Fibroblast of mammary gland (primary cell): ENCODE measurements at regions not wholly inside any gene's neighbourhood (a gene's known extent, or its start where the extent isn't known, plus 50 kb on each side); places are given as distances from the start of the nearest gene placed in this dataset.
"Not testable (repeated sequence)": the region's sequence is repeated elsewhere in the genome, so short reads cannot be mapped to it uniquely, and the experiment has no call there.

Experiments
- DNase-seq: peaks from one replicate; pipeline ENCODE4 v3.0.0-alpha.2; 2010; ENCODE audit warnings: low read depth
- H3K4me3 ChIP-seq: 2 replicates; pipeline ENCODE4 v1.5.1; 2011; ENCODE audit warnings: low read depth, mild to moderate bottlenecking, low read length, moderate library complexity; ENCODE audit not compliant: control insufficient read depth
- TF ChIP-seq, protein P1 (sequence below): conservative IDR thresholded peaks from 2 replicates; pipeline ENCODE4 v1.5.1; 2011; ENCODE audit warnings: low read depth, low read length, inconsistent platforms; ENCODE audit not compliant: control insufficient read depth, insufficient read depth

DNA sequence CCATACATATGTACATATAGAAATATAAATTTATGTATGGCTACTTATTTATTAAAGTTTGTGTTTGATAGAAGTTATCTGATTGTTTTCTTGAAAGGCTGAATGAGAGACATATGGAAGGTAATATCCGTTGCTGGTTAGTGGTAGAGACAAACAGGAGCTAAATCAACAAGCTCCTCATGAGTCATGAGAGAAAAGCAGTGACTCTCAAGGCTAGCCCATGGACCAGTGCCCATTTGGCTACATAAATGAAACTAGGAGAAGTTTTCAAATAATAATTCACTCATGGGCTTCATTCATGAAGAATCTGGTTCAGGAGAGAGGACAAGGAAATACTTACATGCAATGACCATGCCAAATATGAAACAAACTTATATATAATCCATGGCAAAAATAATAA lies 504.5 kb upstream of the ITGA1 start:
- TF ChIP-seq, protein P1, sequence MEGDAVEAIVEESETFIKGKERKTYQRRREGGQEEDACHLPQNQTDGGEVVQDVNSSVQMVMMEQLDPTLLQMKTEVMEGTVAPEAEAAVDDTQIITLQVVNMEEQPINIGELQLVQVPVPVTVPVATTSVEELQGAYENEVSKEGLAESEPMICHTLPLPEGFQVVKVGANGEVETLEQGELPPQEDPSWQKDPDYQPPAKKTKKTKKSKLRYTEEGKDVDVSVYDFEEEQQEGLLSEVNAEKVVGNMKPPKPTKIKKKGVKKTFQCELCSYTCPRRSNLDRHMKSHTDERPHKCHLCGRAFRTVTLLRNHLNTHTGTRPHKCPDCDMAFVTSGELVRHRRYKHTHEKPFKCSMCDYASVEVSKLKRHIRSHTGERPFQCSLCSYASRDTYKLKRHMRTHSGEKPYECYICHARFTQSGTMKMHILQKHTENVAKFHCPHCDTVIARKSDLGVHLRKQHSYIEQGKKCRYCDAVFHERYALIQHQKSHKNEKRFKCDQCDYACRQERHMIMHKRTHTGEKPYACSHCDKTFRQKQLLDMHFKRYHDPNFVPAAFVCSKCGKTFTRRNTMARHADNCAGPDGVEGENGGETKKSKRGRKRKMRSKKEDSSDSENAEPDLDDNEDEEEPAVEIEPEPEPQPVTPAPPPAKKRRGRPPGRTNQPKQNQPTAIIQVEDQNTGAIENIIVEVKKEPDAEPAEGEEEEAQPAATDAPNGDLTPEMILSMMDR, result no peak
- DNase-seq, result no peak
- H3K4me3 ChIP-seq, result no peak overlapping the region

DNA sequence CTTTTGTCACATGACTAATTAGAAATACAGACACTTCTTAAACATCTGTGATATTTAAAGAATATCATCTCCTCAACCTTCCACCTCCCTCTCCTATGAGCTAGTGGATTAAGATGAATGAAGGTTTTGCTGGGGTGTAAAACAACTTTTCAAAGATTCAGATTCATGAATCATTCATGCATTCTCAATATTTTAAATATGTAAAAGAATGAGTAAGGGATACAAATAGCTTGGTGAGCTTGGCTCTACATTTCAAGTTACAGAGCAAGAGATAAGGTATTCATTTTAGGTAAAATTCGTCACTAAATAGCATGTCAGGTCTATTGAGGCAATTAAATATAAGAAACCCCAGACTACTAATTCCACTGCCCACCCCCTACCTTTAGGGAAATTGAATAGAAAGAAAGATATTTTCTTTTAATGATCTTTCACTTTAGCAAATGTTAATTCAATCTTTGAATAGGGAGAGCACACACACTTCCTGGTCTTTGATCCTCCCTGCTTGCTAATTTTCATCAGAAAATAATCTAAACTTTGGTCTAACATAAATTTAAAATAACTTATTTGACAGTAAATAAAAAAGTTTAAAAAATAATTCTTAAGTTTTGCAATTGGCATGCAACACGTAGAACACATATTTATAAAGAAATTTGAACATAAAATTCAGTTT lies 486.9 kb upstream of the ITGA1 start:
- TF ChIP-seq, protein P1, result no peak
- H3K4me3 ChIP-seq, result no peak overlapping the region
- DNase-seq, result no peak

DNA sequence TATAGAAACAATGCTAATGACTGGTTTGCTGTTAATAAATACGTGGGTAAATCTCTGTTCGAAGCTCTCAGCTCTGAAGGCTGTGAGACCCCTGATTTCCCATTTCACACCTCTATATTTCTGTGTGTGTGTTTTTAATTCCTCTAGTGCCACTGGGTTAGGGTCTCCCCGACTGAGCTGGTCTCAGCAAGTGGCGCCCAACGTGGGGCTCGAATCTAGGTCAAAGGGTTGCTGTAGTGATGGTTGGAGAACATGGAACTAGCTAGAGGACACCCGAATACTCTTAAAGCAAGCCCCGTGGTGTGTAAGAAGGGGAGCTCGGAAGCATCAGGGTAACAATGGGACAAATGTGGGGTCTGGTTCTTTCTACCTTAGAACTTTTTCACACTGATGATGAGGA lies 482.9 kb upstream of the ITGA1 start:
- not testable (repeated sequence) for H3K4me3 ChIP-seq, DNase-seq

DNA sequence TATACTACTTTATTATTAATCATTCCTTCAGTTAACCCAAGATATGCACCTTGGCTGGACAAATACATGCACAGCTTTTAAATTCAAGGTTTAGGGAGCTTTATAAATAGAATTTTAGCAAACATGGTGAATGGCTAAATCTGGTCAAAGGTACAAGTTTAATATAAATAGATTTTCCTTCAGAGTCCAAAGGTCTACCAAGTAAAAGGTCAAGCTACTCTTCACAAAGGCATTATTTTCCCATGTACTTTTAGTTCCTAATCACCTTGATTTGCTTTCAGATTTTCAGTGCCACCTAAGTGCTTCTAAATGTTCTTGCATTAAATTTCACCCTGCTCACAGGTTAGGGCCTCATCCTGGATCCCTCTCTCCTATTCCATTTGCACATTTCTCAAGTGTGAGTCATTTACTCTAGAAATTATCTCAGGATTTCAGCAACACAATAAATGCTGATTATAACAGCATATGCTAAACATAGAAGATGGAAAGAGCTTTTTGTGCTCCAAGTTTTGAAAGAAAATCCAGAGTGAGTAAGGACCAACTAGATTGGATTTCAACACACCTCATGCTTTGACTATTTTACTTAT lies 459.4 kb upstream of the ITGA1 start:
- no peak overlapping the region for H3K4me3 ChIP-seq
- TF ChIP-seq, protein P1, result no peak
- DNase-seq, result no peak

GRCh38 chr5:52331725-52332124 lies 456.0 kb upstream of the ITGA1 start:
- TF ChIP-seq, protein P1, result no peak
- H3K4me3 ChIP-seq, result no peak overlapping the region
- DNase-seq, result no peak

DNA sequence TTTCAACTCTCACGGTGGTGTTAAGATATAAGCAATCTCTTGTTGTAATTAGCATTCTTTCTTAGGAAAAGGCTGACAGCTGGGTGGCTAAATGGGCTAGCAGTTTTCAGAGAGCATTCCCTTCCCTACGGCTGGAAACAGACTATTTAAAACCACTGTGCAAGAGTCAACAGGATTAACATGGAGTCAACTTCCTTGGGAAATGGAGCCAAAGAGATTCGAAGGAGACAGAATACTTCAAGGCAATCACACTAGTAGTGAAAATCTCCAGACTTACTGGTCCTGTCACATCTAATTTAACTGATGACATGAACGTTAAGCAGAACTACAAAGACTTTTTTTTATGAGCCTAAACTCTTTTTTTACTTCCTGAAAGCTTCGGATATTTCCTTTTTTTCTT lies 453.3 kb upstream of the ITGA1 start:
- H3K4me3 ChIP-seq, result no peak overlapping the region
- no peak for DNase-seq
- TF ChIP-seq, protein P1, result no peak

DNA sequence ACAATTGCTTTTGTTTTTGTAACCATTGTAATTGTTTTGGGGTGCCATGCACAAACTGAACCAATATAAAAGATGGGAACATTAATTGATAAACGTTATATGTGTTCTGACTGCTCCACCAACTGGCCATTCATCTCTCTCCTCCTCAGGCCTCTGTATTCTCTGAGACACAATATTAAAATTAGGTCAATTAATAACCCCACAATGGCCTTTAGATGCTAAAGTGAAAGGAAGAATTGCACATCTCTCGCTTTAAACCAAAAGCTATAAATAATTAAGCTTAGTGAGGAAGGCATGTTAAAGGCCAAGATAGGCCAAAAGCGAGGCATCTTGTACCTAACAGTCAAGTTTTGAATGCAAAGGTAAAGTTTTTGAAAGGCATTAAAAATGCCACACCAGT lies 448.4 kb upstream of the ITGA1 start:
- no peak for DNase-seq
- TF ChIP-seq, protein P1, result no peak
- no peak overlapping the region for H3K4me3 ChIP-seq
